Right ventricle myocardium inferior (tissue), 1 donor: ENCODE measurements at regions not wholly inside any gene's neighbourhood (a gene's known extent, or its start where the extent isn't known, plus 50 kb on each side); places are given as distances from the start of the nearest gene placed in this dataset.
"Not testable (repeated sequence)": the region's sequence is repeated elsewhere in the genome, so short reads cannot be mapped to it uniquely, and the experiment has no call there.

ENCODE experiments used
- ATAC-seq: fragments of 200-7000 bp; cut with Tn5 transposase; one replicate; pipeline ENCODE4 v1.9.1; 2020; ENCODE audit warnings: mild to moderate bottlenecking, moderate library complexity
- DNase-seq: peaks from one replicate; pipeline ENCODE4 v3.0.0; 2021; ENCODE audit errors: missing footprints
- intact Hi-C: fragments of 100-400 bp; cut with DNase I; formaldehyde crosslinking; loops from one replicate; pipeline ENCODE4 v1.11.0; 2022
- donor health status: DM: no; HTN: yes; CAD: no; lungs with severe emphysema.

GRCh38 chr10:36540611-36541010 lies 584.8 kb upstream of the ANKRD30A start:
- DNase-seq: no peak
- intact Hi-C loops: no loop called here
- no peak for ATAC-seq

GRCh38 chr10:36538953-36539586 lies 586.3 kb upstream of the ANKRD30A start:
- no peak for DNase-seq
- intact Hi-C loops: no loop called here
- ATAC-seq: no peak

GRCh38 chr10:36534471-36535002 lies 590.9 kb upstream of the ANKRD30A start:
- ATAC-seq (no peak), DNase-seq (no peak)
- intact Hi-C loops: no loop called here

- DNase-seq: no peak
- intact Hi-C loops: no loop called here
Measured at GRCh38 chr10:36533861-36534260, 591.5 kb upstream of the ANKRD30A start.

GRCh38 chr10:36533316-36533715 lies 592.1 kb upstream of the ANKRD30A start:
- DNase-seq: no peak
- intact Hi-C loops: no loop called here

More at GRCh38 chr10:36533861-36534260, 591.5 kb upstream of the ANKRD30A start:
- no peak for ATAC-seq

GRCh38 chr10:36531621-36532020 lies 593.8 kb upstream of the ANKRD30A start:
- ATAC-seq: no peak
- intact Hi-C loops: no loop called here
- DNase-seq: no peak

More at GRCh38 chr10:36533316-36533715, 592.1 kb upstream of the ANKRD30A start:
- no peak for ATAC-seq

- DNase-seq (no peak), ATAC-seq (no peak)
- intact Hi-C loops: no loop called here
Measured at GRCh38 chr10:36526033-36526432, 599.4 kb upstream of the ANKRD30A start.

- ATAC-seq, DNase-seq, intact Hi-C loops: not testable (repeated sequence)
Measured at GRCh38 chr10:36524126-36524525, 601.3 kb upstream of the ANKRD30A start.

- intact Hi-C loops: no loop called here
- no peak for ATAC-seq
- DNase-seq: no peak
Measured at GRCh38 chr10:36519909-36520308, 605.5 kb upstream of the ANKRD30A start.

GRCh38 chr10:36516281-36516680 lies 609.1 kb upstream of the ANKRD30A start:
- ATAC-seq (no peak), DNase-seq (no peak)
- intact Hi-C loops: no loop called here

- ATAC-seq (no peak), DNase-seq (no peak)
- intact Hi-C loops: no loop called here
Measured at GRCh38 chr10:36515319-36515718, 610.1 kb upstream of the ANKRD30A start.

GRCh38 chr10:36507715-36508114 lies 617.7 kb upstream of the ANKRD30A start:
- DNase-seq (no peak), ATAC-seq (no peak)
- intact Hi-C loops: no loop called here

GRCh38 chr10:36506697-36507496 lies 618.5 kb upstream of the ANKRD30A start:
- intact Hi-C loops: no loop called here
- no peak for DNase-seq
- ATAC-seq: peak; percentile 37

GRCh38 chr10:36506261-36506660 lies 619.1 kb upstream of the ANKRD30A start:
- ATAC-seq (no peak), DNase-seq (no peak)
- intact Hi-C loops: no loop called here

GRCh38 chr10:36504758-36505157 lies 620.6 kb upstream of the ANKRD30A start:
- DNase-seq (no peak), ATAC-seq (no peak)
- intact Hi-C loops: no loop called here

- intact Hi-C loops: no loop called here
- no peak for DNase-seq
- no peak for ATAC-seq
Measured at GRCh38 chr10:36500266-36500665, 625.1 kb upstream of the ANKRD30A start.

- intact Hi-C loops: no loop called here
- no peak for ATAC-seq
- no peak for DNase-seq
Measured at GRCh38 chr10:36499693-36500092, 625.7 kb upstream of the ANKRD30A start.

- ATAC-seq (no peak), DNase-seq (no peak)
- intact Hi-C loops: no loop called here
Measured at GRCh38 chr10:36496758-36497157, 628.6 kb upstream of the ANKRD30A start.

- ATAC-seq (peak; percentile 46), DNase-seq (no peak)
- intact Hi-C loops: loop anchor here (5.0 kb wide), 1 partner anchor 852 kb away; the partner anchor contains the start of gene FZD8
Measured at GRCh38 chr10:36494371-36494770, 631.0 kb upstream of the ANKRD30A start.

GRCh38 chr10:36493516-36493880 lies 631.9 kb upstream of the ANKRD30A start:
- DNase-seq (no peak), ATAC-seq (no peak)
- intact Hi-C loops: loop anchor here (5.0 kb wide), 1 partner anchor 851 kb away; the partner anchor contains the start of gene FZD8
